ENCODE measurements at regions not wholly inside any gene's neighbourhood (a gene's known extent, or its start where the extent isn't known, plus 50 kb on each side); places are given as distances from the start of the nearest gene placed in this dataset.

- no peak for TF ChIP-seq CTCF (IDR thresholded peaks at IDR 0.05)
- TF ChIP-seq POLR2A (IDR thresholded peaks at IDR 0.05) = no peak
Observed at GRCh38 chr10:45147000-45147399, 146.3 kb downstream of the ZNF22 start.
